ENCODE measurements at regions not wholly inside any gene's neighbourhood (a gene's known extent, or its start where the extent isn't known, plus 50 kb on each side); places are given as distances from the start of the nearest gene placed in this dataset.

- no TSS peak for BruUV-seq (replicated peaks)
- intact Hi-C loops (cut with micrococcal nuclease; ENCODE audit: unreplicated experiment), result no loop called here
- no peak for TF ChIP-seq CTCF (IDR thresholded peaks at IDR 0.05; ENCODE audit: insufficient read depth in 1 of 2, low read depth in 1 of 2, low read length in 1 of 2, severe bottlenecking in 1 of 2, unreplicated experiment in 1 of 2)
Measured at GRCh38 chr18:56412951-56413350, 225.4 kb downstream of the TXNL1 start.

GRCh38 chr18:56409736-56410135 lies 228.7 kb downstream of the TXNL1 start:
- H3K4me1 ChIP-seq, result no peaks in the 10 kb centered on the region
- no peaks in the 10 kb centered on the region for H3K4me1 Mint-ChIP-seq (ENCODE audit: low read depth, unreplicated experiment)
- H3K4me3 ChIP-seq (ENCODE audit: low read depth, low read length), result no peak overlapping the region
- H3K9me3 Mint-ChIP-seq (ENCODE audit: unreplicated experiment), result no peaks in the 10 kb centered on the region
- BruUV-seq (replicated peaks), result no TSS peak
- H3K27ac Mint-ChIP-seq (ENCODE audit: unreplicated experiment), result no peak overlapping the region
- TF ChIP-seq CTCF (IDR thresholded peaks at IDR 0.05; ENCODE audit: insufficient read depth in 1 of 2, low read depth in 1 of 2, low read length in 1 of 2, severe bottlenecking in 1 of 2, unreplicated experiment in 1 of 2), result no peak
- no peaks in the 10 kb centered on the region for H3K36me3 ChIP-seq (ENCODE audit: control insufficient read depth, insufficient read depth, low read length)
- H3K27me3 Mint-ChIP-seq (ENCODE audit: insufficient read depth, unreplicated experiment), result peaks cover 4% of the 10 kb centered on the region
- H3K9me3 ChIP-seq, result no peaks in the 10 kb centered on the region
- CTCF ChIA-PET, result no interaction called here
- no peak for DNase-seq
- no peaks in the 10 kb centered on the region for H3K36me3 Mint-ChIP-seq (ENCODE audit: insufficient read depth, unreplicated experiment)
- POLR2A ChIA-PET, result no interaction called here
- H3K27me3 ChIP-seq (replicated peaks; ENCODE audit: control insufficient read depth, insufficient read depth, low read length), result no peaks in the 10 kb centered on the region
- no peak overlapping the region for H3K4me3 Mint-ChIP-seq (ENCODE audit: unreplicated experiment)
- intact Hi-C loops (cut with micrococcal nuclease; ENCODE audit: unreplicated experiment), result no loop called here

More at GRCh38 chr18:56412951-56413350, 225.4 kb downstream of the TXNL1 start:
- no peak overlapping the region for H3K4me3 Mint-ChIP-seq (ENCODE audit: unreplicated experiment)
- CTCF ChIA-PET, result no interaction called here
- H3K9me3 Mint-ChIP-seq (ENCODE audit: unreplicated experiment), result peaks cover 12% of the 10 kb centered on the region
- Histone ChIP-seq H3K36me3 (ENCODE audit: control insufficient read depth, insufficient read depth, low read length) (no peaks in the 10 kb centered on the region), H3K4me1 (no peaks in the 10 kb centered on the region), H3K4me3 (ENCODE audit: low read depth, low read length) (no peak overlapping the region), H3K27me3 (replicated peaks; ENCODE audit: control insufficient read depth, insufficient read depth, low read length) (no peaks in the 10 kb centered on the region), H3K9me3 (no peaks in the 10 kb centered on the region)
- H3K4me1 Mint-ChIP-seq (ENCODE audit: low read depth, unreplicated experiment), result no peaks in the 10 kb centered on the region
- peaks cover 5% of the 10 kb centered on the region for H3K27me3 Mint-ChIP-seq (ENCODE audit: insufficient read depth, unreplicated experiment)
- H3K27ac Mint-ChIP-seq (ENCODE audit: unreplicated experiment), result no peak overlapping the region
- POLR2A ChIA-PET, result no interaction called here
- DNase-seq, result no peak
- no peaks in the 10 kb centered on the region for H3K36me3 Mint-ChIP-seq (ENCODE audit: insufficient read depth, unreplicated experiment)

- ChIA-PET POLR2A (no interaction called here), CTCF (no interaction called here)
- Mint-ChIP-seq H3K4me3 (ENCODE audit: unreplicated experiment) (no peak overlapping the region), H3K36me3 (ENCODE audit: insufficient read depth, unreplicated experiment) (no peaks in the 10 kb centered on the region), H3K4me1 (ENCODE audit: low read depth, unreplicated experiment) (no peaks in the 10 kb centered on the region), H3K27me3 (ENCODE audit: insufficient read depth, unreplicated experiment) (peaks cover 4% of the 10 kb centered on the region), H3K27ac (ENCODE audit: unreplicated experiment) (no peak overlapping the region), H3K9me3 (ENCODE audit: unreplicated experiment) (no peaks in the 10 kb centered on the region)
- Histone ChIP-seq H3K4me1 (no peaks in the 10 kb centered on the region), H3K36me3 (ENCODE audit: control insufficient read depth, insufficient read depth, low read length) (no peaks in the 10 kb centered on the region), H3K9me3 (no peaks in the 10 kb centered on the region), H3K27me3 (replicated peaks; ENCODE audit: control insufficient read depth, insufficient read depth, low read length) (no peaks in the 10 kb centered on the region), H3K4me3 (ENCODE audit: low read depth, low read length) (no peak overlapping the region)
- intact Hi-C loops (cut with micrococcal nuclease; ENCODE audit: unreplicated experiment), result no loop called here
- no peak for TF ChIP-seq CTCF (IDR thresholded peaks at IDR 0.05; ENCODE audit: insufficient read depth in 1 of 2, low read depth in 1 of 2, low read length in 1 of 2, severe bottlenecking in 1 of 2, unreplicated experiment in 1 of 2)
- BruUV-seq (replicated peaks), result no TSS peak
- DNase-seq, result no peak
Measured at GRCh38 chr18:56407646-56408180, 230.7 kb downstream of the TXNL1 start.

Data from Caco-2 (cell line).